Hematopoietic multipotent progenitor cell treated with erythropoietin and hydrocortisone succinate and interleukin-3 and kit ligand, for 17 days (in vitro differentiated cells): ENCODE measurements at regions not wholly inside any gene's neighbourhood (a gene's known extent, or its start where the extent isn't known, plus 50 kb on each side); places are given as distances from the start of the nearest gene placed in this dataset.

Source experiments
- DNase-seq: peaks from one replicate; pipeline ENCODE4 v3.0.0-alpha.2; 2015; ENCODE audit warnings: low spot score

DNA sequence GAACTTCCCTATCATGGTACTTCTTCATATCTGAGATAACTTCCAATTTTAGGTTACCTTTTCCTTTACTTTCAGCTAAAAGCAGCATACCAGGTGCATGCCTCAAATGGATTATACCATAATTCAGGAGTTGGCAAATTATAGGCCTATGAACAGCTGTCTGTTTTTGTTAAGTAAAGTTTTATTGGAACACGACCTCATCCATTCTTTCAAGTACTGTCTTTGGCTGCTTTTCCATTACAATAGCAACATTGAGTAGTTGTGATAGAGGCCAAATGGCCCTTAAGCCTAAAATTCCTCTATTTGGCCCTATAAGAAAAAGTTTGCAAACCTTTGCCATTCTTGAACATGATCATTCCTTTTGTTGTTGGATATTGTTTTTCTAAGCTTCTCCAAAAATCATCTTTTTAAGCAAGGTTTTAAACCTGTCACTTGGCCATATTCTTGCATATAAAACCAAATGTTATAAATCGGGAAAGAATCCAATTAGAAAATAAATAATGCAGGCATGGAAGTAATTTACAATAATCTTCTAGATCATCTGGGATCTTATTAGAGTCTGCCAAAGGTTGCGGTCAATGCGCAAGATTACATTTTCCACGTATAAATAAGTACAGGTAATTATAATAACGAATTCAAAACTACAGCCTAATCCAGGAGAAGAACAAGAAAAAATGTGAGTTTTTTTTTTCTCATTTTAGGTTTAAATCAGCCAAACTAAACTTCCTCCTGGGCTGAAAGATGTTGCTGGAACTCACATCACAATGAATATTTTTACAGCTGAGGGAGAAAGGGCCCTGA is 226.5 kb upstream of the ANKRD55 start:
- DNase-seq, result no peak

DNA sequence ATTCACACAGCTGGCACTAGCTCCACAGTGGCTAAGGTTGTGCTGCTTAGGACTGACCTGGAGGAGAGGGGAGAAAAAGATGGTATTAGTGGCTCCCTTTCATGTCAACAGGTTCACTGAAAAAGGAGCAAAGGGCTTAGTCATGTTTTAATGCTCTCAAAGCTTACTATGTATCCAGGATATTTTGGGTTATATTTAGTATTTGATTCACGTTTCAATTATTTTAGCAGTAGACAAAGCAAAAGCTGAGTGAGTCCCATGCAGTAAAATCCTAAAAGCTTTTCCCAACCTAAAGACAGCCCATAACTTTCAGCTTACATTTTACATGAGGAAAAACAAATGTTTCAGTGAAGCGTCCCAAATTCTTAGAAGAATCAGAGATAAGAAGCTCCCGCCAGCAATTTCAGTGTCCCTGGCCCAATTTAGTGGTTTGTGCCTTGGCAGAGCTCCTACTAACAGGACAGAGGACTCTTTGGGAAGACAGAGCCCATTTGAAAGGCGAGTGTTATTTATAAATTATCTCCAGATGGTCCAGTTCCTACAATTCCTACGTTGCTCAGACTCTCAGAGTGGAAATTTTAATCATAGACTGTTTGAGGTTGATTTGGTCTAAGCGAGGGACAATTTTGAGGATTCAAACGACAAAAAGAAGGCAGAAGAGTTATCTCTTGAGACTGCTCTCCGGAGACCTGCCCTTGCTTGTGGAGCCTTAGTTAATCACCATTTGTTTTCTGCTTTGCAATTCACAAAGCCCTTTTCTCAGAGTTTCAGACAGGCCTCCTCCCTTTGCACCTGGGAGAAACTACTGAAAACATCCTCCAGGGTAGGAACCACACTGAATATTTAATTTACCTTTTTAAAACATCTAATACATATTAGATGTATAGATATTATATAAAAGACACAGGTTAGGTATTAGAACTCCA is 225.0 kb upstream of the ANKRD55 start:
- no peak for DNase-seq

DNA sequence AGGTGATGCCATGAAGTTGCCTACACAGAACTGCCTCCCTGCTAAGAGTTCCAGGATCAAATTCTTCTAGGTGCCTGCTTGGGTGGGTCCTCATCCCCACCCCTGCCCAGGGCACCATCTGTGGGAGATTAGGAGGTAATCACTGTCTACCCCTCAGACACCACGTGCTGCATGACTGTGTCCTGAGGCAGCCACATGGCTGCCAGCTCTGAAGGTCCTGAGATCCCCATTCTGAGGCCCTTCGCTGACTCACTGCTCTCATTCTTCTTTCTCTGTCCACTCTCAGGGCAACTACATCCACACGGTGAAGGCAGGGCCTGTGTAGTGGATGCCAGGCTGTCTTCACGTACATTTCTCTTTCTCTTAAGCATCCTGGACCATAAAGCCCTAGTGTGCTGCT is 222.9 kb upstream of the ANKRD55 start:
- DNase-seq, result no peak

DNA sequence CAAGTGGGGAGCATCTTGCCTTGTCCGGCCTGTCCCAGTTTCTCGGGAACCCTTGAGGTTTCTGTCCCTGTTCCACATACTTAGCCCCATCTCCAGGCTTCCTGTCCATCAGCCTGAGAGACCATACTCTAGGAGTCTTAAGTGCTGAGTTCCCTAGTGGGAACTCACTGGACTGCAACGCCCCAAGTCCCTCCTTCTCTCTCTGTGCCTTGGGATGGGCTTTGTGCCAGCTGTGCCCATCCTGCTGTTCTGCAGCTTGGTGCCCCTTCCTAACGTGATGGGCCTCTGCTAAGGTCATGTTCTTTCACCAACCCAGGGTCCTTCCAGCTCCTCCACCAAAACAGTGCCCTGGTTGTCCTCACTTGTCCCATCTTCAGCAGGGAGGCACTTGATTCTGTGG is 222.3 kb upstream of the ANKRD55 start:
- DNase-seq, result no peak

DNA sequence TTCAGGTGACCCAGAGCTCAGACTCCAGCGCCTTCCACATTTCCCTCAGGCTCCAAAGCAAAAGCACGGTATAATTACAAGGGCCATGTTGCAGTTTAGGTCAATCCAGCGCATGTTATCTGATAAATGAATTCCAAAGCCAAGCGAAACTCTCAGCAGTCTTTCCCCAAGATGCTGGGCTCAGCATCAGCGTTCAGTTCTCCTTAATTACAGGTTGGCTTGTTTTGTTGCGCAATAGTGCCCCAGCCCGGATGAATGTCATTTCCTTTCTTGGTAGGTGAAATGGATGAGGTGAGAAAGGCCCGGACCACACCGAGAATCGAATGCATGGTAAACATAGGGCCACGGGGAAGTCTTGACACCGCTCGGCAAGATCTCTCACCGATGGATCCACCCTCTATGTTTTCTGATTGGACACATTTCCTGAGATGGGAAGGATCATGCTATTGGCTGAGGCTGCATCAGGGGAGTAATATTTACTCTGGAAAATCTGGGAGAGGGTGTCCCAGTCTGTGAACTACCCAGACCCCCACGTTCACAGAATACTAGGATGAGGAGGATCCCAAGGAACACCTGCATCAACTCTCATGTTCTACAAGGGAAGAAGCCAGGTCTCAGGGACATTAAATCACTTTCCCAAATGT is 221.2 kb upstream of the ANKRD55 start:
- no peak for DNase-seq

DNA sequence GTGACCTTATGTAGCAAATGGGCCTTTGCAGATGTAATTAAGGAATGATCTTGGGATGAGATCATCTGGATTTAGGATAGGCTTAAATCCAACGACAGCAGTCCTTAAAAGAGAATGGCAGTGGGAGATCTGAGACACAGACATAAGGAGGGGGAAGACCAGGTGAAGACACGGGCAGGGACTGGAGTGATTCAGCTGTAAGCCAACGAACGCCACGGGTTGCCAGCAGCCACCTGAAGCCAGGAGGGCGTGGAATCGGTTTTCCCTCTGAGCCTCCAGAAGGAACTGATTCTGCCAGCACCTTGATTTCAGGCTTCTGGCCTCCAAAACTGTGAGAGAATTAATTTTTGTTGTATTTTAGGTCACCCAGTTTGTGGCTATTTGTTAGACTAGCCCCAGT is 218.6 kb upstream of the ANKRD55 start:
- no peak for DNase-seq

DNA sequence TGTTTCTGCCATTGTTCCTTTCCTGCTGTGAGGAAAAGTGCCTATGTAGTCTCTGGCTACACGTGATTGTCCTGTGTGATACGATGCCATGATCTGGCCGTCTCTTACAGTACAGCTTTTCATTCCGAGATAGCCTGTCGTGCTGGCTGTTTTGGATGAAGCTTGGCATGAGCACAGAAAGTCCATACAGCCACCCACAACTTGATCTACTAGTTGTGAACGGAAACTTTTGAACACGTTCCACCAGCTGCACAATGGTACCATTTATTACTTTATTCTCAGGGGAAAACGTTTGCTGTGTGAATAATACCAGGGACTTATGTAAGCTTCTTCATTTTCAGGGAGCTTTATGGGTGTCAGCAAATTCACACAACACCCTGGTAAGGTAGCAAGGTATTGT is 217.6 kb upstream of the ANKRD55 start:
- no peak for DNase-seq

DNA sequence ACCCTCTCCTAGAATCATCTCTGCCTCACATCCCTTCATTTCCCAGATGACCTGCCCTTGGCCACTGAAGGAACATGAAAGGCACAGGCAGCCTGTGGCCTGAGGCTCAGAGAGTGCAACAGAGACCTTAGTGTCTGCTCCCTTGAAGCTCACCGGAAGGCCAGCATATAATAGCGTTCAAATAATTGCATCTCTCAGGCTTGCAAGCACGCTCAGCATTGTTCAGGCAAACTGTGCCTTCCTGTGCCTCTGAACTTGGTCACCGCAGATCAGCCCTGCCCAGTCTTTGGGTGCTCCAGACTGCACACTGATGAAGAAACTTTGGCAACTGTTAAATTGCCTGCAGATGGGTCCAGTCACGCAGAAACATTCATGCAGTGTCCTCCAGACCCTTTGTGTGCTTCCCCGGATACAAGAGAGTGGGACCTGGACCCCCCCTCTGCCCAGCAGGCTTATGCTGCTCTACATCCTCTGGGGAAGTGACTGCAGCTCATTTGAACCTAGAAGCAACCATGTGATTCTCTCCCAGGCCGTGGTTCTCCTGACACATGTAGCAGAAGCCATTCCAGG is 216.0 kb upstream of the ANKRD55 start:
- DNase-seq, result no peak

DNA sequence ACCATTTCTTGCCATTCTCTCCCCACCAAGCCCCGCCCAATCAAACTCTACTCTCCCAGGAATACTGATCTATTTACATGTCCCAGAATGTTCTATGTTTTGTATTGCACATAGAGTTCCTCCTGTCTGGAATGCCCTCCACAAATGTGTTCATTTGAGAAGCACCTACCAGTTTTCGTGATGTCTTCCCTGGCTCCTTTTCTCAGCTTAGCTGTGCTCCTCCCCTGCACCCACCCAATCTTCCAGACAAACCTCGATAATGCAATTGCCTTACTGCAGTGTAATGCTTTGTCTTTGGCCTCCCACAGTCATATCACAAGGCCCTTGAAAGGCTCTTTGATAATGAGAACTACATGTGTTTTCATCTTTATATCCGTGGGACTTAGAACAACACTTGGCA is 214.5 kb upstream of the ANKRD55 start:
- no peak for DNase-seq

DNA sequence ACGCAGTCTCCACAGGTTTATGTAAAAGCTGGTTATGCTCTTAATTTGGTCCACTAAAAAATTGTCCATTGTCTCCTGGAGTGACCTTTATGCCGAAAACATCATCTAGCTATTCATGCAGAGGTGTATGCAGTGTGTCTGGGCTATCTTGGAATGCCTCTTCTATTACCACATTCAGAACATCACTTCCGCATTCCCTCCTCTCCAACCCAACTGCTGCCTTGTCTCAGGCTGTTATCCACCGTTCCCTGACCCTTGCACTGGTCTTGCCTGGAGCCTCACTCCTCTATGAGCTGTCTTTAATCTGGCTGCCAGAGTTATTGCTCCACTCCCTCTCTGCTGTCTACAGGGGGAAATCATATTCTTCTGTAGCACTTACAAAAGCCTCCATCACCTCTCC is 214.1 kb upstream of the ANKRD55 start:
- DNase-seq, result no peak

DNA sequence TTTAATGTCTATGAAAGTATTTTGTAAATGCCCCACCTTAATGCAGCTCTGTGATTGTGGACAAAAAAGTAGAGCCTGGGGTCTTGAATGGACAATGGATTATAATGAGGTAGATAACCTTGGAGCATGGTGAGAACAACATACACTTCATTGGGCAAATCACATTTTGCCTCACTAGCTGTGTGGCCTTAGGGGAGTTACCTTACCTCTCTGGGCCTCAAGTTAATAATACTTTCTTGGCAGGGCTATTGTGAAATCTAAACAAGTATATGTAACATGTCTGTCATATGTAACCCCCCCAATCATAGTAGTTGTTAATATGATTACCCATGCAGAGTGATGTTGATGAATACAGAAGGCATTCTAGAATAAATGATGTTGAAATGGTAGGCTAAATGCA is 213.6 kb upstream of the ANKRD55 start:
- DNase-seq, result no peak

DNA sequence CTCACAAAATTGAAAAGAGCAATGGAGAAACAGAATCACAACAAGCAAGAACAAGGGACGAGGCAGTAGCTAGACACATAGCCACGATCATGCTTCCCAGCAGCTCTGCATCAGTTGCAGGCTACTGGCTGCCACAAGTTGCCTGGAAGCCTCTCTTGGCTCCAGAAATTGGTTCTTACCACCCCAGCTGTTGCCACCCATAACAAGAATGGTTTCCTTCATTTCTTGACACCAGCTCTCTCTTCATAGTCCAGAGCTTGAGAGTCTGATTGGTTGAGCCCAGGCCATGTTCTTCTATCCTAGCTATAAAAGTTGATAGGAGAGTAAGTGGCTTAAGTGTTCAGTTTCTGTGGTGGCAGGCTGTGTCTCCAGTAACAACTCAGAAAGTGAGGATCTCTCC is 210.7 kb upstream of the ANKRD55 start:
- DNase-seq, result no peak

DNA sequence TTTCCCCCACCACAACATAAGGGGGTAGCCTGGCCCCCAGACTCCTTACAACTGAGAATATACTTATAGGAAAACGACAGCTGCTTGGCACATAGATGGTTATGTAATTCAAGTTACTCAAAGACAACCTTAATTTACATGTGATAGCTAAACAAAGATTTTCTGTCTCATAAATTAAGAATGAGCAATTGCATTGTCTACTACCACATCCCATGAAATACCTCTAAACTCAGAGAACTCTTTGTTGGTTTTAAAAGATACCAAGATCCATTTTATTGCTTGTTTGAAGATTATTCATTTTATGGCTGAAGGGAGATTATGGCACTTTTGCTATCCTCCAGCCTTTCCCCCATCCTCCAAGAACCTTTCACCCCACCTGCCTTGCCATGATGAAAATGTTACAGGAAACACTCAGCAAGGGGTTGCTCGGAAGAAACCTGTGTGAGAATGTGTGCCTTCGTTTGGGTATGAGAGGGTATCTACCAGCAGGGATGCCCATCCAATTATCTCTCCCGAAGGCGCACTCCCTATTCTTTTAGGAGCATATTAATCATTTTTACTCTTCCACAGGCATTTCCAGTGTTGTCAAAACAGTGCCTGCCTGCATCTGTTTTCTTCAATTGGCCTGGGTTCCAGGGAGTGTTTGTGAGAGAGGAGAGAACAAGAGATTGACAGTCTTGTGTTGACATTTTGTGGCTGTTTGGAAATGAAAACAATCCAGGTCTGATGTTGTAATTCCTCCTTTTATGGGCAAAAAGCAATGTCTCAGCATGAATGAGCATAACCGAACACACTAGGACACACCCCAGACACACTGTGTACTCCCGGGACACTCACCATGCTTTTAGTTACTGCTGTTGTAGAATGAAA is 208.0 kb upstream of the ANKRD55 start:
- DNase-seq, result no peak

DNA sequence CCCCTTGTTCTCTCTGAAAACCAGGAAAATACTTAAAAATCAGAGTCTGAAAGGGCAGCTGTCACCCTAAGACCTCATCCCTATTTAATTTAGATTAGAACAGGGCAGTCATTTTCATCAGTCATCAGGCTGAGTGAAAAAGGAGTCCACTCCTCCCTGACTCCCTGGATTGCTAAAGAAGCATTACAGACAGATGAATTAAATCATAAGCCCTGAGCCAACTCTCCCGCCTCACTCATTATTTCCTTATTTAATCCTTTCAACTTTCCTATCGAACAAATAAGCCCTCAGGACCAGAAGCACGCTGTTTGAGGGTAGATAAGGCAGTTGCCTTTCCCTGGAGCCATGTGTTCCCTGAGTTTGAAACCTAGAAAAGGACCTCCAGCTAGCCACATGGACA is 201.9 kb upstream of the ANKRD55 start:
- no peak for DNase-seq

DNA sequence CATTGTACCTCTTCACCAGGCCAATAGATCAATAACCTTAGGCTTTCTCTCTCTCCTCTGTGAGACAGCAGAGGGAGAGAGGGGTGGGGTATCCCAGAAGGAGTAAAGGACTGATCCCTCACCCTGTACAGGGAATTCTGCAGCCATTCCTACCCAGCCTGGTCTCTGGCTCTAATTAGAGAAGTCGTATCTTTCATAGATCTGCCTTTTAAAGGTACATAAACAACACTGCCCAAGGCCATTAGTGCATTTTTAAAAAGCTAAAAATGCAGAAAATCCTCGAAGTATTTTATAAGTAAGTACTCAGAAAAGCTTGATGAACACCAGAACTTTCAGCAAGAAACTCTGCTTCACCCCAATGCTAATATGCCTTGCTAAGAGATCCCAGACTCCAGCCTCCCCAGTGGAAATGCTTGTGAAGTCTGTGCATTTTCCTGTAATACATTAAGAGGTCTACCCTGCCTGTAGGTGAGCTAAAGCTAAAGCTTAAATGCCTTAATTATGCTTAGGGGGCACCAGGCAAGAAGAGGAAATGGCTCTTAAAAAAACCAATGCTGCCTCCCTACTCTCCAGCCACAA is 200.0 kb upstream of the ANKRD55 start:
- DNase-seq, result no peak

DNA sequence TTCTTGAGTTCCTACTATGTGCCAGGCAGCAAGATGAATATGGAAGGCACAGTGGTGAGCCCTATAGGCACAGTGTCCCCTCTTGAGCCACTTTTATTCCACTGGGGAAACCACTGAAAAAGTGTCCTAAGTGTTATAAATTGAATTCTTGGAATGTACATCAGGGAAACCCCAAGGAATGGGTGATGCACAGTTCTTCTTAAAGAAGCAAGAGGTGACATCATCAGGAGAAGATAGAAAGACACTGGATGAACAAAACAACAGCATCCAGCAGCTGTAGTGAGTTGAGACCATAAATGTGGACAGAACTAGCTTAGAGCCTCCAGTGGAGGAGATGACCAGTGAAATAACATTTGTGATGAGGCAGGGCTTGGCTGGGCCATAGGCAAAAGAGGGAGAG is 199.2 kb upstream of the ANKRD55 start:
- no peak for DNase-seq

DNA sequence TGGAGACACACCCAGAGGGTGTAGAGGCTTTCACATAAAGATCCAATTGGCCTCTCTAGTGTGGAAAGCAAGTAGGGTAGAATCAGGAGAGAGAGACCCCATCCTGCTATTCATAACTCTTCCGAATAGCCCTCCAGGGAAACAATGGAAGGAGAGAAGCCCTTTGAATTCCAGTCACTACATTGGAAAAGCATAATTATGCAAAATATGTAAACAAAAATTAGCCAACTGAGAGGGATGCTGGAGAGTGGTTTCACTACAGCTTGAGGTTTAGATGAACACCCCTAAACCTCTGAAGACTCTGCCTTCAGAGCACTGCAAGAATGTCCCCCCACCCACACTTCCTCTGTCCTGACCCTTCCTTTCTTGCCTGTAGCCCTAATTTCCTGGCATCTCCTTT is 197.3 kb upstream of the ANKRD55 start:
- DNase-seq, result no peak

DNA sequence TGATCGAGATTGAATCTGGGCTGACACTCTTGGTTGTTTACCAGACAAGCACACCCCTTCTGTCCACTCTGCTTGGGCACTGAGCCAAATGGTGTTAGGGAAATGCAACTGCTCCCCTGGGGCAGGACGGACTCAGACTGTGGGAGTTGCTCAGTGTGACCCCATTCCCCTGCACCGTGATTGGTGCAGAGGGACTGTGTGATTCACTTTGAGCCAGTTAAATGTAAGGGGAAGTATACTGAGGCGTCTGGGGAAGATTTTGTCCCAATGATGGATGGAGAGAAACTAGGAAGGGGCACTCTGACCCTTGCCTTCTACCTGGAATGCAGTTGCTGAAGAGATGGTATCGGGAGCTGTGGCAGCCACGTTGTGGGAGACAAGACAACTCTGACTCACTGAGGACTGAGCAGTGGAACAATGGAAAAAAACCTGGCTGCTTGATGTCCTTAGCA is 196.0 kb upstream of the ANKRD55 start:
- DNase-seq, result no peak

DNA sequence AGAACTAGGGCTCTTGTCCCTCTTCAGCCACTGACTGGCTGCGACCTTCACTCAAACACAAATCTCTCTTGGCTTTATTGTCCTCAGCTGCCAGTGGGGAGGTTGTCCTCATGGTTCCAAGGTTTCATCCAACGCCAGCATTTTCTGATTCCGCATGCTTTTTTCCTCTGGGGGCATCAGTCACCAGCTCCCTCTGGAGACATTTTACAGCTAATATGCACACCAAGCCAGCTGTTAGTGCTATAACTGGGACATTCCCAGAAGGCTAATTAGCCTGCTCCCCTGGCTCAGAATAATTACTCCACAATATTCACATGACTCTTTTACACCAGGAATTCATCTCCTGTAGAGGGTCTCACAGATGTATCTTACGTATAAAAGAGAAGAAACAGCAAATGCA is 193.6 kb upstream of the ANKRD55 start:
- DNase-seq, result no peak

DNA sequence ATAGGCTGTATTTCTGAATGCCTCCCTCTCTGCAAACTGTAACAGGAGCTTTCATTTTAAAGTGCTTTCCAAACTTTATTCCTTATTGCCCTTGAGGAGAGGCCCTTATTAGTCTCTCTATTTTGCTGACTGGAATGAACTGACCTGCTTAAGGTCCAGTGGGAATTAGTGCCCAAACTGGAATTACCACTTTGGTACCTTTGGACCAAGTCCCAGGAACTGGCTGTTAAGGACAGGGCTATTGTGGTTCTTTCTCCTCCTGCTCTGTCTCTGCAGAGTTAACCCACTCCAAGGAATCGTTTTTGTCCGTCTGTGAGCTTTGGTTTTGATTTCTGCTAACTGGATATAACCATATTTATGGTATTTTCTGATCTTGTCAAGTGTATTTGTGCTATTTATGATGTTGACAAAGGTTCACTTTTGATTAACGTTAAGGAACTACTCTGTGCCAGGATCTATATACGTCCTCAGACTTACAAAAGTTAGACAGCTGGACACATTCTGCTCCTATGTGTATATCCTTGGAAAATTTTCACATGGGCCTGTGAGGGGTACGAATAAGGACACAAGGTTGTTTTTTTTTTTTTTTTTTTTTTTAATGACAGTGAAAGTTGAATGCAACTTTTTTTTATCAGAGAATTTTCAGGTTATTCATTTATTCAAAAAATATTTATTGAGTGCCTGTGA is 189.1 kb upstream of the ANKRD55 start:
- DNase-seq, result no peak
